H9 (cell line): ENCODE measurements at regions not wholly inside any gene's neighbourhood (a gene's known extent, or its start where the extent isn't known, plus 50 kb on each side); places are given as distances from the start of the nearest gene placed in this dataset.

Experiments used
- DNase-seq: peaks from one replicate; pipeline ENCODE4 v3.0.0-alpha.2; 2017
- H2AFZ ChIP-seq: one replicate; pipeline ENCODE4 v1.6.1; 2013; ENCODE audit warnings: mild to moderate bottlenecking, low read length, control low read depth, moderate library complexity
- H2AK5ac ChIP-seq: 2 replicates; pipeline ENCODE4 v1.6.1; 2013; ENCODE audit warnings: low read length, control low read depth, mixed read lengths; ENCODE audit not compliant: insufficient read length
- H2BK120ac ChIP-seq: one replicate; pipeline ENCODE4 v1.6.1; 2013; ENCODE audit warnings: low read depth, mild to moderate bottlenecking, low read length, control low read depth, inconsistent platforms; ENCODE audit not compliant: poor library complexity, severe bottlenecking
- H2BK12ac ChIP-seq: 2 replicates; pipeline ENCODE4 v1.6.1; 2013; ENCODE audit warnings: low read length, control low read depth, mixed read lengths, low read depth; ENCODE audit not compliant: insufficient read length
- H2BK15ac ChIP-seq: 2 replicates; pipeline ENCODE4 v1.6.1; 2013; ENCODE audit warnings: low read depth, low read length, control low read depth
- H2BK20ac ChIP-seq: one replicate; pipeline ENCODE4 v1.6.1; 2013; ENCODE audit warnings: low read depth, mild to moderate bottlenecking, low read length, control low read depth, inconsistent platforms; ENCODE audit not compliant: poor library complexity, severe bottlenecking
- H2BK5ac ChIP-seq: 2 replicates; pipeline ENCODE4 v1.6.1; 2013; ENCODE audit warnings: low read length, control low read depth, mixed read lengths; ENCODE audit not compliant: insufficient read length
- H3K14ac ChIP-seq: 2 replicates; pipeline ENCODE4 v1.6.1; 2013; ENCODE audit warnings: low read length, control low read depth; ENCODE audit not compliant: insufficient read depth
- H3K18ac ChIP-seq: 2 replicates; pipeline ENCODE4 v1.6.1; 2013; ENCODE audit warnings: low read depth, mild to moderate bottlenecking, mixed read lengths, low read length, control low read depth; ENCODE audit not compliant: insufficient read length
- H3K23ac ChIP-seq: 2 replicates; pipeline ENCODE4 v1.6.1; 2013; ENCODE audit warnings: low read length, control low read depth, mixed read lengths, low read depth; ENCODE audit not compliant: insufficient read length
- H3K23me2 ChIP-seq: 2 replicates; pipeline ENCODE4 v1.6.1; 2013; ENCODE audit warnings: low read depth, mild to moderate bottlenecking, mixed read lengths, low read length, control low read depth; ENCODE audit not compliant: insufficient read length, poor library complexity, severe bottlenecking
- H3K27ac ChIP-seq: 2 replicates; pipeline ENCODE4 v1.5.1; 2013; ENCODE audit warnings: low read length, control low read depth, mixed read lengths, low read depth; ENCODE audit not compliant: insufficient read length
- H3K27me3 ChIP-seq: 2 replicates; pipeline ENCODE4 v1.6.1; 2013; ENCODE audit warnings: low read length, control low read depth, inconsistent platforms; ENCODE audit not compliant: insufficient read depth
- H3K4ac ChIP-seq: 2 replicates; pipeline ENCODE4 v1.6.1; 2013; ENCODE audit warnings: low read depth, mild to moderate bottlenecking, control low read depth, inconsistent platforms, low read length, moderate library complexity
- H3K4me1 ChIP-seq: 2 replicates; pipeline ENCODE4 v1.6.1; 2013; ENCODE audit warnings: low read length, control low read depth, inconsistent platforms; ENCODE audit not compliant: insufficient read depth
- H3K4me2 ChIP-seq: 2 replicates; pipeline ENCODE4 v1.6.1; 2013; ENCODE audit warnings: low read length, control low read depth, mixed read lengths; ENCODE audit not compliant: insufficient read length, insufficient read depth
- H3K56ac ChIP-seq: 2 replicates; pipeline ENCODE4 v1.6.1; 2013; ENCODE audit warnings: low read depth, mild to moderate bottlenecking, mixed read lengths, low read length, control low read depth; ENCODE audit not compliant: insufficient read length
- H3K79me1 ChIP-seq: 2 replicates; pipeline ENCODE4 v1.6.1; 2013; ENCODE audit warnings: low read depth, mild to moderate bottlenecking, moderate library complexity, low read length, control low read depth, inconsistent platforms; ENCODE audit not compliant: insufficient read depth, poor library complexity, severe bottlenecking
- H3K79me2 ChIP-seq: 2 replicates; pipeline ENCODE4 v1.6.1; 2013; ENCODE audit warnings: low read length, control low read depth, inconsistent platforms; ENCODE audit not compliant: insufficient read depth
- H3K9ac ChIP-seq: 2 replicates; pipeline ENCODE4 v1.6.1; 2013; ENCODE audit warnings: low read length, control low read depth, mixed read lengths; ENCODE audit not compliant: insufficient read length; ENCODE audit errors: extremely low read depth
- H3K9me3 ChIP-seq: one replicate; pipeline ENCODE4 v1.6.1; 2013; ENCODE audit warnings: low read depth, low read length, inconsistent platforms; ENCODE audit not compliant: control insufficient read depth
- H3T11ph ChIP-seq: one replicate; pipeline ENCODE4 v1.6.1; 2013; ENCODE audit warnings: mild to moderate bottlenecking, low read length, control low read depth, inconsistent platforms
- H4K20me1 ChIP-seq: one replicate; pipeline ENCODE4 v1.6.1; 2013; ENCODE audit not compliant: control insufficient read depth, insufficient read length, insufficient read depth
- H4K5ac ChIP-seq: 2 replicates; pipeline ENCODE4 v1.6.1; 2013; ENCODE audit warnings: low read depth, mild to moderate bottlenecking, mixed read lengths, low read length, control low read depth; ENCODE audit not compliant: insufficient read length
- H4K8ac ChIP-seq: replicated peaks from 2 replicates; pipeline ENCODE4 v1.6.1; 2013; ENCODE audit warnings: low read length, control low read depth, mixed read lengths, low read depth; ENCODE audit not compliant: insufficient read length
- H4K91ac ChIP-seq: 2 replicates; pipeline ENCODE4 v1.6.1; 2013; ENCODE audit warnings: low read depth, mild to moderate bottlenecking, moderate library complexity, mixed read lengths, low read length, control low read depth; ENCODE audit not compliant: insufficient read length
- H3K27ac Mint-ChIP-seq, 3 experiments: 2 replicates in 2 of 3; 3 replicates in 1 of 3; pipeline ENCODE4 v1.8.0; 2020 to 2021; ENCODE audit warnings: mixed read lengths in 3 of 3, mild to moderate bottlenecking in 1 of 3, moderate library complexity in 1 of 3
- H3K27me3 Mint-ChIP-seq: 2 replicates; pipeline ENCODE4 v1.8.0; 2021; ENCODE audit warnings: low read depth, mild to moderate bottlenecking, moderate library complexity, mixed read lengths
- H3K36me3 Mint-ChIP-seq, 3 experiments: 2 replicates in 2 of 3; 3 replicates in 1 of 3; pipeline ENCODE4 v1.8.0; 2020 to 2021; ENCODE audit warnings: low read depth in 3 of 3, mixed read lengths in 3 of 3; ENCODE audit not compliant: insufficient read depth in 1 of 3
- H3K4me1 Mint-ChIP-seq, 2 experiments: 2 replicates each; pipeline ENCODE4 v1.8.0; 2020; ENCODE audit warnings: mixed read lengths in 2 of 2
- H3K4me3 Mint-ChIP-seq, 2 experiments: 2 replicates in 1 of 2; 3 replicates in 1 of 2; pipeline ENCODE4 v1.8.0; 2020 to 2021; ENCODE audit warnings: mild to moderate bottlenecking in 2 of 2, mixed read lengths in 2 of 2, moderate library complexity in 1 of 2
- H3K9me3 Mint-ChIP-seq, 2 experiments: 2 replicates in 1 of 2; 3 replicates in 1 of 2; pipeline ENCODE4 v1.8.0; 2020; ENCODE audit warnings: mild to moderate bottlenecking in 2 of 2, mixed read lengths in 2 of 2, moderate library complexity in 1 of 2
- CTCF ChIP-seq: fragments of 200-600 bp; sonication (generic); conservative IDR thresholded peaks from 3 replicates; pipeline ENCODE4 v1.8.0; 2021; ENCODE audit warnings: antibody characterized with exemption, mild to moderate bottlenecking
- WGBS: extraction: QIAGEN DNeasy Blood & Tissue Kit; methylation state at CpG from one replicate; pipeline ENCODE4 v1.1.7; 2013; ENCODE audit warnings: missing lambda C conversion rate, low lambda C conversion rate, mixed read lengths; ENCODE audit not compliant: insufficient read length; ENCODE audit errors: extremely low coverage; 5-methylcytosine and 5-hydroxymethylcytosine counted together

GRCh38 chr13:72284791-72285190 lies 417.8 kb upstream of the DACH1 start:
- no peaks in the 10 kb centered on the region for H3K4me1 ChIP-seq
- no peak overlapping the region for H4K8ac ChIP-seq
- no peak overlapping the region for H2AK5ac ChIP-seq
- WGBS = no CpG with 5 or more reads among the region's 2 CpGs
- no peaks in the 10 kb centered on the region for H3K9me3 ChIP-seq
- Mint-ChIP-seq H3K36me3 (peaks cover 0 to 10% (median 4%) of the 10 kb centered on the region in 3 experiments; a peak in 6 of 7 replicates), H3K27me3 (no peaks in the 10 kb centered on the region), H3K9me3 (peaks cover 4 to 8% of the 10 kb centered on the region in 2 experiments; a peak in 4 of 5 replicates), H3K4me3 (no peak overlapping the region), H3K4me1 (peaks cover 0 to 3% of the 10 kb centered on the region in 2 experiments; a peak in 2 of 4 replicates), H3K27ac (no peak overlapping the region)
- no peak for TF ChIP-seq CTCF
- H3K23me2 ChIP-seq = no peaks in the 10 kb centered on the region
- no peak overlapping the region for H2BK5ac ChIP-seq
- no peaks in the 10 kb centered on the region for H3K79me2 ChIP-seq
- H3K4me2 ChIP-seq = no peak overlapping the region
- H3K56ac ChIP-seq = no peak overlapping the region
- H2BK120ac ChIP-seq = no peak overlapping the region
- no peak overlapping the region for H4K91ac ChIP-seq
- no peaks in the 10 kb centered on the region for H4K20me1 ChIP-seq
- no peak overlapping the region for H3K23ac ChIP-seq
- no peak overlapping the region for H3K9ac ChIP-seq
- H3T11ph ChIP-seq = no peak overlapping the region
- no peak for DNase-seq
- no peak overlapping the region for H2BK20ac ChIP-seq
- H2BK12ac ChIP-seq = no peak overlapping the region
- no peak overlapping the region for H2BK15ac ChIP-seq
- no peak overlapping the region for H3K14ac ChIP-seq
- H3K4ac ChIP-seq = no peak overlapping the region
- no peak overlapping the region for H2AFZ ChIP-seq
- H3K27ac ChIP-seq = no peak overlapping the region
- H3K27me3 ChIP-seq = no peaks in the 10 kb centered on the region
- H3K79me1 ChIP-seq = no peaks in the 10 kb centered on the region
- no peak overlapping the region for H3K18ac ChIP-seq
- H4K5ac ChIP-seq = no peak overlapping the region
